HG03060 (cell line): ENCODE measurements at regions not wholly inside any gene's neighbourhood (a gene's known extent, or its start where the extent isn't known, plus 50 kb on each side); places are given as distances from the start of the nearest gene placed in this dataset.

Source experiments
- ATAC-seq: cut with Tn5 transposase; IDR thresholded peaks from one replicate; pipeline ENCODE4 v1.9.1; 2021; ENCODE audit warnings: low read depth, moderate number of reproducible peaks; ENCODE audit not compliant: unreplicated experiment

DNA sequence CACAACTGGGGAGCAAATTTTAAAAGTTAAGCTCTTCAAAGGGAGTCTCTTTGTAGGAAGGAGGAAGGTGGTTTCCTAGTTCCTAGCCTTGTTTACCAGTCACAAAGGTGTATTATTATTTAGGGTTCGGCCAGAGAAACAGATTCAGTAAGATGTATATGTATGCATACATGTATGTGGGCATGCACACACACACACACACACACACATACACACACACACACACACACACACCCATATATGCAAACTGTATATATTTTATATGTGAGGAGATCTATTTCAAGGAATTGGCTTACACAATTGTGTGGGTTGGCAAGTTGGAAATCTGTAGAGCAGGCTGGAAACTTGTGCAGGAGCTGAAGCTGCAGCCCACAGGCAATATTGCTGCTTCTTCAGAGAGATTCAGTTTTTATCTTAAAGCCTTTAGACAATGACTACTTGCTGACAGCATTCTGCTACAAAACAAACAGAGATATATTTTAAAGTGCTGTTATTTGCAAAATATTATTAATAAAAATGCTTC lies 75.3 kb upstream of the DNAH5 start:
- no peak for ATAC-seq

GRCh38 chr5:14017904-14018303 lies 73.4 kb upstream of the DNAH5 start:
- ATAC-seq: no peak

- no peak for ATAC-seq
Measured at GRCh38 chr5:14016549-14016948, 72.1 kb upstream of the DNAH5 start.

GRCh38 chr5:14011089-14012020 lies 66.9 kb upstream of the DNAH5 start:
- peak; percentile 73 for ATAC-seq

GRCh38 chr5:14009575-14009974 lies 65.1 kb upstream of the DNAH5 start:
- no peak for ATAC-seq

GRCh38 chr5:14008819-14009311 lies 64.4 kb upstream of the DNAH5 start:
- ATAC-seq: no peak

GRCh38 chr5:14006823-14007520 lies 62.5 kb upstream of the DNAH5 start:
- ATAC-seq: no peak

DNA sequence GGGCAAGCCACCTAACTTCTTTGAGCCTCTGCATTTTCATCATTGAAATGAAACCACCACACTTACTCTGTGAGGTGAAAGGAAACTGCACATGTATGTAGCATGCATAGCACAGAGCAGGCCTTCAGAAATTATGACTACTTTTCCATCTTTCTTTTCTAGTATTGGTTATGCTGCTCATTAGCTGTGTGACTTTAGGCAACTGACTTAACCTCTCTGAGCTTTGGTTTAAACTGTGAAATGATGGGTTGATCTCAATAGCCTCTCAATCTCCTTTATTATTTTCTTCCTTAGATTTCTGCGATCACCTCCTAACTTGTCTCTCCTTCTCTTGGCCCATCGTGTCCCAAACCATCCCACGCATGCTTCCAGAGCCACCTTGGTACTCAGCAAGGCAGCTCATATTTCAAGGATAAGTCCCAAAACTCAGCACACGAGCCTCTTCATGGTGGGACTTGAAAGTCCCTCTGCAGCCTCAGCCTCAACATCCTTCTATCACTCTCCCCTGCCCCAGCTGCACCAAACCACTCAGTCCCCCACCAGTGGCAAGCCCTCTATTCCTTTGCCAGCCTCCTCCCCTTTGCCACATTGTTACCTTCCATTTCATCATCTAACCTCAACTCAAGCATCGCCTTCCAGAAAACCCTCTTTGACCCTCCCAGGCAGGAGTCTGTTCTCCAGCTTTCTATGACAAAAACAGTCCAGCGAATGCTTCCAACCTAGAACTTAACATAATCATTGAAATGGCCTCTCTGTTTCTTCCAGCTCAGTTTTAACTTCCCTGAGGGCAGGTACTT lies 60.3 kb upstream of the DNAH5 start:
- ATAC-seq: no peak

DNA sequence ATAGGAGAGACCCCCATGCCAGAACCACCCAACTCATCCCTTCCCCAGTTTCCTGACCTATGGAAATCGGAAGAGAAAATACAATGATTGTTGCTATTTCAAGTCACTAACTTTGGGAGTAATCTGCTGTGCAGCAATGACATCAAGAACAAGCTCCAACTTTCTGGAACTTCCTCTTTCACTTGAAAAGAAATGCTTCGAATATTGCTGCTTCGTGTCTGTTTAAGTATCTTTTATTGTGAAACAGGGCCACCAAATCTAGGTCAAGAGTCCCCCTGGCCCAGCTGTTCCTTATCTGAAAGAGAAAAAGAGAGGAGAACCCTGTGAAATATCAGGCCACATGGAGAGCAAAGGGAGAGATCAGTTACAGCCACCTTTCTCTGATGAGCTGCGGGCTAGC lies 59.4 kb upstream of the DNAH5 start:
- ATAC-seq: no peak

GRCh38 chr5:14003513-14003912 lies 59.0 kb upstream of the DNAH5 start:
- ATAC-seq: no peak

DNA sequence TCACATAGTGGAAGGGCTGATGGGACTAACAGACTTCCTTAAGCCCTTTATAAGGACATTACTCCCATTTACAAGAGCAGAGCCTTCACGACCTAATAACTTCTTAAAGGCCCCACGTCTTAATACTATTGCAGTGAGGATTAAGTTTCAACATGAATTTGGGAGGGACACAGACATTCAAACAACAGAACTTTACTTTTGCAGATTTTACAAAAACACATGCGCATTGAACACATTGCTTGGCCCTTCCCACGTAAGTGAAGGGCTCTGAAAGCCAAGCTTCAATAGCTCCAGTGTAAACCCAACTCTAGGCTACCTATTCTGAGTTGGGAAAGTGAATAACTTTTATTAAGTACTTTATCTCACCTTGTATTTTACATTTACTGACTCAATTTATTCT lies 53.8 kb upstream of the DNAH5 start:
- no peak for ATAC-seq

DNA sequence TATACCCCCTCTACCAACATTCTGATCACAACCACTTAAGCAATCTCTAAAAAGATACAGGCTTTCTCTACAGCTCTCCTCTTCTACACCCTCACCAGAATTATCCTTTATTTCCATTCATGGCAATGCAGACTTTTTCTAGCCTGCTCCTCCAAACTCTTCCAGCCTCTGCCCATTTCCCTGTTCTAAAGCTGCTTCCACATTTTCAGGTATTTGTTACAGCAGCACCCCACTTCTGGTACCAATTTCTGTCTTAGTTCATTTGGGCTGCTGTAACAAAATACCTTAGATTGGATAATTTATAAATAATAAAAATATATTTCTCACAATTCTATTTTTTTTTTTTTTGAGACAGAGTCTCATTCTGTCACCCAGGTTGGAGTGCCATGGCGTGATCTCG lies 53.0 kb upstream of the DNAH5 start:
- no peak for ATAC-seq

GRCh38 chr5:13994621-13995253 lies 50.2 kb upstream of the DNAH5 start:
- ATAC-seq: no peak
